SHP77 (cell line): ENCODE measurements at regions not wholly inside any gene's neighbourhood (a gene's known extent, or its start where the extent isn't known, plus 50 kb on each side); places are given as distances from the start of the nearest gene placed in this dataset.
"Not testable (repeated sequence)": the region's sequence is repeated elsewhere in the genome, so short reads cannot be mapped to it uniquely, and the experiment has no call there.

Experiments
- DNase-seq, 2 experiments: peaks; one replicate each; lab custom pipeline; 2025; lab: John Stamatoyannopoulos, UW

DNA sequence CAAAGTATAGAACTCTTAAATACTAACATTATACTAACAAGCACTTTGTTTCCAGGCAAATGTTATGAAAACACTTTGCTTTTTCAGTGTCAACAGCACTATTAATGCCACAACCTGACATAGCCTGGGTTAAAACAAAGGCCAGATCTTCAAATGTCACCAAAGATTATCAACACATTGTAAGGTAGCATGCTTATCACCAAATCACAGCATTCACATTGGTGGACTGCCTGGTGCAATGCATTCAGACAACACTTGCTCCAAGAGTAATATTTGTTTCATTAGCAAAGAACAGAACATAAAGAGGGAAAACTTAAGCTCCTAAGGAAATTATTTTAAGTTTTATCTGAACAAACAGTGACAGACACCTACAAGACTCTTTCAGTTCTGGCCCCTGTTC is 1361.2 kb downstream of the CDH8 start:
- DNase-seq = no peak

- no peak for DNase-seq
These were observed 1362.0 kb downstream of the CDH8 start for GRCh38 chr16:60674241-60674640.

DNA sequence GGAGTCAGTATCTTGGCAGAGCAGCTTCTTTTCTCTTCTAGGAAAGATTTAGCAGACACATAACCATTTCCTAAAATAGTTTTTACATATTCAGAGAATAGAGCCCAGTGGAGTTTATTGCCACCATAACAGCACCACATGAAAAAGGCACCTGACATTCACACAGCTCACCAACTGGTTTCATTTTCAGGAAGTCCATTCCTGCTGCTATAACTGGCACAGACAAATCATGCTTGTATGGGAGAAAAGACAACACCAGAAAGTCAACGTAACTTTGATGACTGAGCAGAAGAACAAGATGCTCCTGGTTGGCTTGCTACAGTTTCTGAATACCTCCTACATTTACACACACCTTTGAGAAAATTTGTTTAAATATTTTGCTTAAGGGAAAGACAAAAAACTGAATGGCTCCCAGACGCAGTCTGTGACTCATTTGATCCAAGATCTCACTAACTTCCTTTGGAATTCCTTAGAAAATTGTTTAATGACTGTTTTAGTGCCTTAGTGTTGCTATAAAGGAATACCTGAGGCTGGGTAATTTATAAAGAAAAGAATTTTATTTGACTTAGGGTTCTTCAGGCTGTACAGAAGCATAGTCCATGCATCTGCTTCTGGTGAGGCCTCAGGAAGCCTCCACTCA is 1380.6 kb downstream of the CDH8 start:
- no peak for DNase-seq

GRCh38 chr16:60651346-60651745 is 1384.9 kb downstream of the CDH8 start:
- no peak for DNase-seq

GRCh38 chr16:60648290-60648689 is 1387.9 kb downstream of the CDH8 start:
- DNase-seq = no peak

GRCh38 chr16:60647388-60647787 is 1388.8 kb downstream of the CDH8 start:
- DNase-seq = not testable (repeated sequence)

DNA sequence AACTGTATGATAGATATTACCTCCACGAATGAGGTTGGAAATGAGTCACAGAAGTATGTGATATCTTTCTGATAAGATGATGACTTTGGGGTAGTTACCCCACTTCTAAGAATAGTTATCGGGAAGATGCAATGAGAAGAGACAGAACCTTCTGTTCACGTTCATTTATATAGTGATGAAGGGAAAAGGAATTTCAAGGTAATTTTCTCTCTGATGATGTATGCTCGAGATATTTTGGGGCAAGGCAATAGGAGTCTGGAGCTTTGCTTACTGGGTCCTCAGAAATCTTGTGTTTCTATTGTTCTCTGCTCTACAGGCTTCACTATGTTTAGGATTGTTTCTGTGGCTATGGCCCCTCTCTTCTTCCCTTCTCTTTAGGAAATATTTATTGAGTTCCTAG is 1389.6 kb downstream of the CDH8 start:
- DNase-seq = no peak

GRCh38 chr16:60645541-60645940 is 1390.7 kb downstream of the CDH8 start:
- no peak for DNase-seq

DNA sequence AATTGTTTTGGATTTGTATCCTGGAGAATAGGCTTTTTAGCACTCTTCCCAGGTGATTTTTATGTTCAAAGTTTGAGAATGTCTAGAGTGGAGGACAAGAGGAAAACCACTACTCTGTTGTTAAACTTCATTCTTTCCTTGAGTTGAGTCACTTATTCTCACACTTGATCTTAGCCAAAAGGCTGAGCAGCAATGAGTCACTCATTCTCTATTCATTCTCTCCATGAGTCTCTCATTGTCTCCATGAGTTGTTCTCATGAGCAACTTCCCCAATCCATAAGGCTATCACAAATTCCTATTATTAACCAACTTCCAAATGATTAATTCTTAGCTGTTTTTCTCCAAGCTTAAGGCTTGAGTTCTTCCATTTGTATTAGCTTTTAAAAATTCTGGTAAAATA is 1393.3 kb downstream of the CDH8 start:
- DNase-seq = no peak

- DNase-seq = no peak
These were observed 1395.1 kb downstream of the CDH8 start for GRCh38 chr16:60641067-60641665.

DNA sequence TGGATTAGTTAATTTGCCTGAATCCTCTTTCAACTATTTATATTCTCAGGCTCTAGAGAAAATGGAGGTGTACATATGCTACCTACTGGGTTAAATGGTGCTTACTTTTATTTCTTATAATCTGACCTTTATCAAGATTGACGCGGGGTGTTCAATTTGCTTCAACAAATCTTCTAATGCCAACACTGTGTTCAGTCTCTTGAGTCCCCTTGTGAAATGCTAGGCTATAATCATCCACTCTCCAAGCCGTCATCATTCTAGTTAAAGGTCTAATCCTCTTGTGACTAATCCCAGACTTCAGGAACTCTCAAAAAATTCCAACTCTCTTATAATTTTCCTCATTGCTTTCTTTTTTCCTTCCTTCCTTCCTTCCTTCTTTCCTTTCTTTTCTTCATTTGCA is 1396.2 kb downstream of the CDH8 start:
- DNase-seq = no peak

DNA sequence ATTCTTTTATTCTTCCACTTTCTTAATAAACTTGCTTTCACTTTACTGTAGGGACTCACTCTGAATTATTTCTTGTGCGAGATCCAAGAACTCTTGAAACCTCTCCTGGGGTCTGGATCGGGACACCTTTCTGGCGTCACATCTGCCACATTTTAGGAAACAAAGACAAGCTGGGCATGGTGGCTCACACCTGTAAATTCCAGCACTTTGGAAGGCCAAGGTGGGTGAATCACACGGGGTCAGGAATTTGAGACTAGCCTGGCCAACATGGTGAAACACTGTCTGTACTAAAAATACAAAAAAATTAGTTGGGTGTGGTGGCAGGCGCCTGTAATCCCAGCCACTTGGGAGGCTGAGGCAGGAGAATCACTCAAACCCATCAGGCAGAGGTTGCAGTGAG is 1399.6 kb downstream of the CDH8 start:
- not testable (repeated sequence) for DNase-seq

- DNase-seq = no peak
These were observed 1400.1 kb downstream of the CDH8 start for GRCh38 chr16:60636117-60636516.

GRCh38 chr16:60635548-60635947 is 1400.7 kb downstream of the CDH8 start:
- DNase-seq = no peak

GRCh38 chr16:60611844-60612243 is 1424.4 kb downstream of the CDH8 start:
- no peak for DNase-seq

DNA sequence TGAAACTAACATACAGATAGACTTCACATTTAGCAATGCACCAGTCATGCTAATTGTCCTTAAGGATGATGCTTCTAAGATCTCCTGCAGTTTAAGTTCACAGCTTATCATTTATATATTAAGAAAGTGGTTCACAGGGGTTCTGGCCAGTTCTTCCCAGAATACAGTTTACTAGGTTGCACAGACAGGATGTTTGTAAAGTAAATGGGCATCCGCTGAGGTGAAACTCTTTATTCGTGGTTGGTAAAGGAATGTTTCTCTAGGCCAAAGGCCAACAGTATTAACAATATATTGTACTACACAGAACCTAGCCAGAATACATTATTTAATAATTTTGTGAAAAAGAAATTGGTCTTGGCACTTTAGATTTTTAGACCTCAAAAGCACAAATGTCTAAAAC is 1427.3 kb downstream of the CDH8 start:
- no peak for DNase-seq

DNA sequence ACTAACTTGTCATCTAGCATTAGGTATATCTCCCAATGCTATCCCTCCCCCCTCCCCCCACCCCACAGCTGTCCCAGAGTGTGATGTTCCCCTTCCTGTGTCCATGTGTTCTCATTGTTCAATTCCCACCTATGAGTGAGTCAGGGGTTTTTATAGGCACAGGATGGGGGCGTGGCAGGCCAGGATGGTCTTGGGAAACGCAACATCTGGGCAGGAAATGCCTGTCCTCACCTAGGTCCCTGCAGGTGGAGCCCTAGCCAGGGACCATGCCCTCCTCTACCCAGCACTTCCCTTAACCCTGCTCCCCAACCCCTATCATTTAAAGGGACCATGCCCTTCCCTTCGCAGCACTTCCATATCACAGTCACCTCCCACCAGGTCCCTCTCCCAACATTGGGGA is 1430.6 kb downstream of the CDH8 start:
- not testable (repeated sequence) for DNase-seq

GRCh38 chr16:60605176-60605575 is 1431.1 kb downstream of the CDH8 start:
- no peak for DNase-seq

- no peak for DNase-seq
These were observed 1449.7 kb downstream of the CDH8 start for GRCh38 chr16:60586493-60586892.

- no peak for DNase-seq
These were observed 1453.7 kb downstream of the CDH8 start for GRCh38 chr16:60582528-60582927.

DNA sequence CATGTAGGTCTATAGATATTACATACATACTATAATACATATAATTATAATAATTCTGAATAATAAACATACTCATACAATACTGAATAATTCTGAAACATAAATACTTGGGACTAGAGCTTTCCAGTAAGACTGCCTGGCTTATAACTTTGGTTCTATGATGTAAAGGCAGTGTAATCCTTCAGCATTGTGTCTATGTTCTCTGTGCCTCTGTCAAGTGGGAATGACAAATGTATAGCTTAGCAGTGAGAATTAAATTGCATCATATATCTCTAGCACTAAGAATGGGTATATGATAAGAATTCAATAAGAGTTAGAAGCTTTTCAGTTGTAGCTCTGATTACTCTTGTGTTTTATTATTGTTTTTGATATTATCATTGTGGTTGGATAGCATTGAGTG is 1469.3 kb downstream of the CDH8 start:
- no peak for DNase-seq

GRCh38 chr16:60564588-60564987 is 1471.7 kb downstream of the CDH8 start:
- no peak for DNase-seq

DNA sequence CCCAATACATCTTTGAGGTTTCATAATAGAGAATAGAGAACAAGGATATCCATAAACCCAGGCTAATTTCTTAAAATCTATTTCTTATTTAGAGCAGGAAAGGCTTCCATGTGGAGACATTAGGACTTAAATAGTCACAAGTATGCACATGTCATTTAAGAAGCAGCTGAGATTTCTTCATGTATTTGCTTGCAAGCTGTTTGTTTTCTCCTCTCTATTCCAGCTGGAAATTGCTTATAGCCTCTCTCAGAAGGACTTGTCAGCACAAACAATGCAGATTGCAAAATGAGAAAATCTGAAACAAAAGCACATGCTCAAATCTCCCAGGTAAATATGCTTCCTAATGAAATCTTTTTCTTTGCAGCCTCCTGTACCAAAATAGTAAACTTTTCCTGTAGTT is 1473.1 kb downstream of the CDH8 start:
- DNase-seq = no peak

DNA sequence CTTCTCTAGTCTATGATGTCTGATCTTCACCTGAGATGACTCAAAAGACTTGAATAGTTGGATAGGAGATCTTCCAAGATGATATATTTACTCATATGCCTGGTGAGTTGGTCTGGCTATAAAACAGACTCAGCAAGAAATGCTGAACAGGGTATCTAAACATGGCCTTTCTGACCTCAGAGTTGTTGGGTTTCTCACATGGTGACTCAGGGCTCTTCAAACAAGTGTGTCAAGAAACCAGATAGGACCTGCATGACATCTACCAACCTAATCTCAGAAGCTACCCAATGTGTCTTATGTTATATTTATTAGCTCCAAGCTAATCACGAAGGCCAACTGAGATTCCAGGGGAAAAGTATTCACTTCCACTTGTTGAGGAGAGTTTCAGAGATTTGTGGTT is 1477.3 kb downstream of the CDH8 start:
- DNase-seq = no peak
